Keratinocyte (primary cell): ENCODE measurements at regions not wholly inside any gene's neighbourhood (a gene's known extent, or its start where the extent isn't known, plus 50 kb on each side); places are given as distances from the start of the nearest gene placed in this dataset.

Experiments used
- CTCF ChIP-seq, 3 experiments: IDR thresholded peaks in 1 of 3; conservative IDR thresholded peaks in 1 of 3; optimal IDR thresholded peaks in 1 of 3; 2 replicates in 2 of 3; 3 replicates in 1 of 3; pipeline versions ENCODE3 to v1.5.1; 2011; ENCODE audit warnings: low read length in 3 of 3, mild to moderate bottlenecking in 3 of 3, moderate library complexity in 2 of 3, control low read depth in 1 of 3, inconsistent platforms in 1 of 3; ENCODE audit not compliant: insufficient read depth in 2 of 3; ENCODE audit errors: extremely low read depth in 1 of 3
- EZH2 ChIP-seq: IDR thresholded peaks from one replicate; pipeline ENCODE4 v1.6.1; 2012; ENCODE audit warnings: inconsistent platforms, mild to moderate bottlenecking, low read length, moderate library complexity

DNA sequence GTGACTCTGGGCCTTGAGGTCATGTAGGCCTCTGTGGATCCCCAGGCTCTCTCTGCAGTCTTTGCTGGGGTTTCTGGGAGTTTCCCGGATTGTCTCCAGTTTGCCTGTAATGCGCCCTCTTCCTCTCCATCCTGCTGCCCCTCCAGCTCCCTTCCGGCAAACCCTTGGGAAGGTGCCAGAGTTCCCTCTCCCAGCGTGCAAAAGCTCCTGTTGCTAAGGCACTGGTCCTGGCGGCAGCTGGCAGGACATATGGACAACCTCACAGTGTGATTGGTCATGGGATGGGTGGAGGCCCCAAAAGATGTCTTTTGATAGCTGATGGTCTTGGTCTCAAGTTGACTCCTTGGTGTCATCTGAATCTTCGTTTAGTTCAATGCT, 320.1 kb downstream of the CYP26B1 start:
- no peak for TF ChIP-seq CTCF (optimal IDR thresholded peaks at IDR 0.05 in 1 of 3, IDR thresholded peaks at IDR 0.05 in 1 of 3, conservative IDR thresholded peaks at IDR 0.05 in 1 of 3; ENCODE audit: extremely low read depth in 1 of 3, insufficient read depth in 2 of 3, low read length in 3 of 3)
- TF ChIP-seq EZH2, result no peak
